ENCODE measurements at regions not wholly inside any gene's neighbourhood (a gene's known extent, or its start where the extent isn't known, plus 50 kb on each side); places are given as distances from the start of the nearest gene placed in this dataset.

DNA sequence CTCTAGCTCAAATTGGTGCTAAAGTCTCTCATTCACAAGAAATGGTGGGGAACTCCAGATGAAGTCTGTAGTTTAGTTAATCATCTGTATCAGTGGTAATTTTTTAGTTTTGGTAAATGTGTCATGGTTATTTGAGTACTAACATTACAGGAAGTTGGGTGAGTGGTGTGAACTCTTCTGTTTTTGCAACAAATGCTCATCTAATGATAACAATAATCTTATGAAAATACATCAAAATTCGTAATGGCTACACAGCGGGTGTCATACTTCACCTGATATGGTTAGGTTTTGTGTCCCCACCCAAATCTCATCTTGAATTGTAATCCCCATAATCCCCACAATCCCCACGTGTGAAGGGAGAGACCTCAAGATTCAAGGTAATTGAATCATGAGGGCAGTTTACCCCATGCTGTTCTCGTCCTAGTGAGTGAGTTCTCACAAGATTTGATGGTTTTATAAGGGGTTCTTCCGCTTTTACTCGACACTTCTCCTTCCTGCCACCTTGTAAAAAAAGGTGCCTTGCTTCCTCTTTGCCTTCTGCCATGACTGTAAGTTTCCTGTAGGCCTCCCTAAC, 209.3 kb upstream of the FOXN3 start:
- no peak for DNase-seq (ENCODE audit: low spot score)

DNA sequence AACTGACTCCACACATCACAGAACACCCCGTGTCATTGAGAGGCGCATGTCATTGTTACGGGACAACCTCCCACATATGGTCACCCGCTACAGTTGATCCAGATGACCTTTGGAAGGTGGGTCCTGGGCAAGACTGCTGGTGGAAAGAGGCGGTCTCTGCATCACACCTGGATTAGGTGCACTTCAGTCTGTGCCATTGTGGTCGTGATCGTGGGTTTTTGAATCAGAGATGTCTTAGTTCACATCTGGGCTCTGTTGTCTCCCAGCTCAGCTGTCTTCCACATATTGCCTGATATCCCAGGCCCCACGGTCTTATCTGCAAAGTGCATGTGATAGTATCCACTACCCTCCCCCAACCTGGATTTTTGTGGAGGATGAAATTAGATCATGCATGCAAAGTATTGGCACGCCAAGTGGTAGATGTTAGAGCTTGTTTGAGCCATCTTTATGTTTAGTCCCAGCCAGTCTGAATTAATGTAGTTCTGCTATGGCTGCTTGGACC, 208.7 kb upstream of the FOXN3 start:
- no peak for DNase-seq (ENCODE audit: low spot score)

DNA sequence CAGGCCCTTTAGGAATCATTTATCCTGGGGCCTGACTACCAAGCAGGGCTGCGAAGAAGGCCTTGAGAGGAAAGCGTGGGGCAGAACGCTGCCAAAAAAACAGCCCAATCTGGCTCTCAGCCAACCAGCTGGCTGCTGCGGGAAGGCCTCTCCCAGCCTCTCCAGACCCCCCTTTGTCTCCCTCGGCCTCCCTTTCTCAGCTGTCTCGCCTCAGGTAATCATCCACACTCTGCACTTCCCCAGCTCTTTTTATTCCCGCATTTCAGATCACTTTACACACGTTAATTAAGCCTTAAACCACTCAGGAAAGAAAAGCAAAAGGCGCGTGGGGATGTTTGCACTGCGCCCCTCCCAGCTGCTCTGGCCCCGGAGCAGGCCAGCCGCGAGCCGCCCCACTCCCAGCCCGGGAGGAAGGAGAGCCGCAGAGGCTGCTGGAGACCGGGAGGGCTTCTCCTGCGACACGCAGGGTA, 208.2 kb upstream of the FOXN3 start:
- no peak for DNase-seq (ENCODE audit: low spot score)

DNA sequence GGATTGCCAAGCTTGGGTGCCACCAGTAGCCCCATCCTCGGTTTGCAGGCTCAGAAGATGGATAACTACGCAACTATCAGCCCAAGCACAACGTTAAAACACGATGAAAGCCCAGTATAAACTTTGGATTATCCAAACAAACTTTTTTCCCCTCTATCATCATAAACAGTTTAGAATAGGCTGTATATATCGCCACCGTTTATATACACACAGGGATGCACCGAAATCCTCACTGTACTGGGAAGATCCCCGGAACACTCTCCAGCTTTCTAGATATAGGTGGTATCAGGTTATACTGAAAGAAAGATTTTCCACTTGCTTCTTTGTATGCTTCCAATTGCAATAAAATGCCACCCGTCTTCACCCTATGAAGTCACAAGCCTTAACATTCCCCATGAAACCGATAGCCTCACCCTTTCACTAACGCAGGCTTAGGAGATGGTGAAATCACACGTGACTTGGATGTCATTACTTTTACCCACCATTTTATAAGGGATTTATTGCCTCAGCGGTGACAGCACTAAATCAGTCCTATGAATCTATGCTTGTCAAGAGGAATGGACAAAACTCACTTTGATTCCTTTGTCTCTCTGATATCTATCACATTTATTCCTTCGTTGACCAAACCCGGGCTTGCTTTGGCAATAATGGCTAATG, 207.6 kb upstream of the FOXN3 start:
- DNase-seq (ENCODE audit: low spot score): no peak

- no peak for DNase-seq (ENCODE audit: low spot score)
Observed at GRCh38 chr14:89621791-89622638, 205.0 kb upstream of the FOXN3 start.

- DNase-seq (ENCODE audit: low spot score): no peak
Observed at GRCh38 chr14:89621009-89621421, 204.0 kb upstream of the FOXN3 start.

DNA sequence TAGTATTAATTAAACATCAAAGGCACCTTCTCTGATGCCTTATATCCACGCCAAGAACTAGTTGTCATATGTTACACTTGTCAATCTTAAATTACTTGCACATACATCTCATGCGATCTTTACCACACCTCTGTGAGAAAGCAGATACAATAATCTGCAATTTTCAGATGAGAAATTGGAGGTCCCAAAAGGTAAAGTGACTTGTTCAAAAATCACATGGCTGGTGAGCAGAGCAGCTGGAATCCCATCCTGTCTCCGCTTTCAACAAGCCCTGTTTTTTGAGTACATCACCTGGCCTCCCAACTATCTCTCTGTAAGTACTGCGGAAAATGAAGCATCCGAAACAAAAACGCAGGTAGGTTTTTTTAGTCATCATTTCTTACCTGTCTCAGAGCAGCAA, 203.4 kb upstream of the FOXN3 start:
- no peak for DNase-seq (ENCODE audit: low spot score)

GRCh38 chr14:89619596-89619995, 202.6 kb upstream of the FOXN3 start:
- no peak for DNase-seq (ENCODE audit: low spot score)

GRCh38 chr14:89618811-89619551, 201.9 kb upstream of the FOXN3 start:
- peak; percentile 93 for DNase-seq (ENCODE audit: low spot score)

DNA sequence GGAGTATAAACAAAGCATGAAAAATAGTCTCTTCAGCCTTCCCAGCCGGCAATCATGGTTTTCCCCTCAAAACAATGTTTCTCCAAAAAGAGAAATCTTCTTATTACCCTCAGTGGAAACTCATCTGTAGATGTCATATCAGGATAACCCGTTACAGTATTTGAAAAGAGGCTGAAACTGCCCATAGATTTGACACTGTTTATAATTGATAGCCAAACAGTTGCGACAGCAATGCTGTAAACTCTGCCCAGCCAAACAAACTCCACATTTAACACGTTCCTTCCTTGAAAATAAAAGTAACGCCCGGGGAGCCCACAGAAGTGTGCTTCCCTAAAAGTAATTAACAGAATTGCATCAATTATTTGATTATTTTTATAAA, 201.3 kb upstream of the FOXN3 start:
- DNase-seq (ENCODE audit: low spot score): no peak

- DNase-seq (ENCODE audit: low spot score): no peak
Observed at GRCh38 chr14:89617481-89618329, 200.7 kb upstream of the FOXN3 start.

DNA sequence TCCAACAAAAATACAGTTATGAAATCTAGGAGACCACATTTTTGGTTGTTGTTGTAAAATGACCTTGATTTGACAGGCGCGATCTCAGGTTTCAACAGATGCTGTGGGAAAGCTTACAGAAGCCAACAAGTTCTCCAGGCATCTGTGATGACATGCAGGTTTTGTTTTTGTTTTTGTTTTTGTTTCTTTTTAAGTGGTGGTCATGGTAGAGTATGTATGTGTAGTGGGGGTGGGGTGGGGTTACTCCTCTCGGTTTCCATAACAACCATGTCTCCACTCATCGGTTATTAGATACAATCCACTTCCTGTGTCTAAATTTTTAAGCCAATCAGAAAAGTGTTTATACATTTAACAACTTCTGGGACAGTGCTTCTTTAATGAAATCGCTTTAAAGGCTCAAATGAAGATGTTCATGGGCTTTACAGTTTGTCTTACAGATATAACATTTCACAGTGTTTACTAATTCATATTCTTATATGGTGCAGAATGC, 199.9 kb upstream of the FOXN3 start:
- no peak for DNase-seq (ENCODE audit: low spot score)

DNA sequence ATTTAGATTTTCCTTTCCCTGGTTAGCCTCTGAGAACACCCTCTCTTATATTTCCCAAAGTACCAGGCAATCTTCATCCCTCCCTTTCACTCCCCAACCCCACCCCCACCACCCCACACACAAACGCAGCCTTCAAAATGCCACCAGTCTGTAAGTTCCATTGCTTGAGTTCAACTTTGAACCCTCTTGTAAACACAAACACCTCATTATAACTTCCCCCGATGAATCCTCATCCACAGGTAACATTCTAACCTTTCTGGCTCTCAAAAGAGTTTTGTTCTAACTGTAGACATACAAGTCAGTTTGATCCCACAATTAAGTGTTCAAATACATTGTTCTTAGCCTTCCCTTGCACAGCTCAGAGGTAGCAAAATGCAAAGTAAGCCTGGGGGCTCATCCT, 199.4 kb upstream of the FOXN3 start:
- DNase-seq (ENCODE audit: low spot score): no peak

- no peak for DNase-seq (ENCODE audit: low spot score)
Observed at GRCh38 chr14:89615421-89615820, 198.4 kb upstream of the FOXN3 start.

- no peak for DNase-seq (ENCODE audit: low spot score)
Observed at GRCh38 chr14:89614009-89614691, 197.1 kb upstream of the FOXN3 start.

DNA sequence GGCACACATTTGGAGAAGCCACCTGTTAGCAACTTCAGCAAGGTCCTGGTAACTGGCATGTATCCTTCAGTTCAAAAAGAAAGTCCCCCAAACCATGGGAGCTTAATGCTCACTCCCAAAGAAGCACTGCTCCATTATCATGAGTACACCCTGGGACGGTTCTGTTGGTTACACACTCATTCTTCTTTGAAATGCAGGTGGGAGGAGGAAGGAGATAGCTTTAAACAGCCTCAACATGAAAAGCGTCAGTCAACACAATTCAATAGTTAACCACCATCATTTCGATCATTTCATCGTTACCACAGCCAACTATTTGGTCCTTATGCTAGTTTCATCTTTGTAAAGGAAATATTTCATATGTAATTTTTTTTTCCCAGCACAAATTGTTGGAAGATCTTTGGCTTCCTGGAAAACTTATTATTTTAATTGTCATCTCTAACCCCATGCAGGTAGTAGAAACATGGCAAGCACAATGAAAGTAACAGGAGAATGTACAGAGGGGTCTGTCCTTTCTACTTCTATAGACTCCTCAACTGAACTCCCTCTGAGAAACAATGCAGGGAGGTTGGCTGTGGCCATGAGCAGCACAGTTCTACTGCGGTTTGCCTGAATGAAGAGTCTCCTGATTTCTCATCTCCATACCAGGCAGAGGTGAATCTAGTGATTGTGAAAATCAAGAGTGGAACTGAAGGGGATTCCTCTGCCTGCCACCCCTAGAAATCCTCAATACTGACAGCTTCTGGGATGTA, 196.4 kb upstream of the FOXN3 start:
- DNase-seq (ENCODE audit: low spot score): no peak

DNA sequence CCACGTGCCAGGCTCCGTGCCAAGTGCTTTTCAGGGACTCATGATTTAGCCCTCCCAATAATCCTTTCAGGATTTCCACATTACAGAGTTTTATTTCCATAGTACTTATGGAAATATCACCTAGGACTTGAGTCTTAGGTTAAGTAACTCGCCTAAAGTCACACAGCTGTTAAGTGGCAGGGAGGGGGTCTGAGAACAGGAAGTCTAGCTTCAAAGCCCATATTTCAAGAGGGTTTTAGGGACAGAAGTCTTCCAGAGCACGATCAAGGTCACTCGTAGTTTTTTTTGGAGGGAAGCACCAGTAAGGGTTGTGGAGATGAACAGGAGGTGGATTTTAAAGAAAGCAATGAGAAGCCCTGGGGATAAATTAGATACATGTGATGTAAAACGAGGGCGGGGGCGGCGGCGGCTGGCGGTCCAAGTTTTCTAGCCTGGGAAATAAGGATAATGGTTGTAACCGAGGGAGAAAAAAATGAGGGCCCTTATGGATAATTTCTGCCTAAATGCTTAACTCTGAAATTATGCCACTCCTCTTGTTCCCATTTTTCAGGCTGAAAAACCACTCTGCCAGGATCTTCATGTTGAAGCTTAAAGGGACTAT, 192.6 kb upstream of the FOXN3 start:
- no peak for DNase-seq (ENCODE audit: low spot score)

- DNase-seq (ENCODE audit: low spot score): no peak
Observed at GRCh38 chr14:89607453-89607852, 190.4 kb upstream of the FOXN3 start.

DNA sequence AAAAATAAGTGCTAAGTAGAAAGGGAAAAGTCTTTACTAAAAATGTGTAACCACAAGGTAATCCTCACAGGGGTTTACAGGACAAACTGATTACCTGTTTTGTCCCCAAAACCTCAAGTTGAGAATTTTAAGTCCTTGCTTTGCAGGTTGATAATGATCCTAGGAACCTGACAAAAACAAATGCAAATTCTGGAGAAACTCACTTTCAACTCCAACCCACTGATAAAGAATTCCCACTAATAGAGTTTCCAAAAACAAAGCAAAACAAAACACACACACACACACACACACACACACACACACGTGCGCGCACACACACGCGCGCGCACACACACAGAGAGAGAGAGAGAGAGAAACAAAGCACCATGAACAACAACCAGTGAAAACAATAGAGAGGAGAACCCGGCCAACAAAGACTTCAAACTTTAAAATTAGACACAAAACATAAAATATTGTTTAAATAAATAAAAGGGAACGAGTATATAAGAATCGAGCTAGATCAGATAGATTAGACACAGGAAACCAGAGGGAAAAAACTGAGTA, 187.0 kb upstream of the FOXN3 start:
- no peak for DNase-seq (ENCODE audit: low spot score)

Measured in D341Med (cell line).